ENCODE measurements at regions not wholly inside any gene's neighbourhood (a gene's known extent, or its start where the extent isn't known, plus 50 kb on each side); places are given as distances from the start of the nearest gene placed in this dataset.

DNA sequence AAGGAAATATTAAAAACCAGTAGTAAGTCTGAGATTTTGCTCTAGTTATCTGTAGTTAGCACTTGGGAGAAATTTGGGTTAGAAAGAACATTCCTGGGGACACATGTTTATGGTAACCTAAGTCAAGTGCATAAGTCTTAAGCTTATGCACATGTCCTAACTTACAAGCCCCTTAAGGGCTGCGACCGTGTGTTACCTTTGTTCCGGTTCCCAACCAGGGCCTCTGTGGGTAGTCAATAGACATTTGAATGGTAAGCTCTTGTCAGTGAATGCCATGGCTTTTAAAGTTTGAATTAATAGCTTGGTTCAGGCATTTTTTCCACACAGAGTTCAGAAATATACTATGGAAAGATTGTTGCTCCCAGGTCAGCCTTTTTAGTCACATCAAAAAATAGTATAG is 64.7 kb upstream of the CWC22 start:
- no peak for TF ChIP-seq POLR2A (IDR thresholded peaks at IDR 0.05)
- no peak for TF ChIP-seq CTCF (IDR thresholded peaks at IDR 0.05)
